Activated B cell treated with CpG ODN at 0.5 μM for 24 hours (primary cell): ENCODE measurements at regions not wholly inside any gene's neighbourhood (a gene's known extent, or its start where the extent isn't known, plus 50 kb on each side); places are given as distances from the start of the nearest gene placed in this dataset.

ENCODE experiments used
- ATAC-seq: fragments of 200-7000 bp; cut with Tn5 transposase; one replicate; pipeline ENCODE4 v1.10.0; 2021; ENCODE audit warnings: low read depth, mild to moderate bottlenecking, moderate library complexity
- CTCF ChIA-PET: fragments of 350-600 bp; sonication (Branson Sonifier 250); formaldehyde crosslinking; loops from one replicate; lab custom pipeline; 2021; ENCODE audit warnings: antibody characterized with exemption; lab: Charles Lee
- POLR2A ChIA-PET: fragments of 350-600 bp; sonication (Branson Sonifier 250); formaldehyde crosslinking; loops from one replicate; lab custom pipeline; 2021; ENCODE audit warnings: antibody characterized with exemption; lab: Charles Lee
- DNase-seq: peaks from one replicate; pipeline ENCODE4 v3.0.0; 2022
- H3K27ac Mint-ChIP-seq: one replicate; pipeline ENCODE4 v1.8.0; 2020; ENCODE audit warnings: mixed read lengths
- H3K27me3 Mint-ChIP-seq: one replicate; pipeline ENCODE4 v1.8.0; 2021; ENCODE audit warnings: mixed read lengths
- H3K36me3 Mint-ChIP-seq: one replicate; pipeline ENCODE4 v1.8.0; 2021; ENCODE audit warnings: low read depth, mixed read lengths
- H3K4me1 Mint-ChIP-seq: one replicate; pipeline ENCODE4 v1.8.0; 2021; ENCODE audit warnings: mixed read lengths
- H3K4me3 Mint-ChIP-seq: one replicate; pipeline ENCODE4 v1.8.0; 2020; ENCODE audit warnings: mild to moderate bottlenecking, mixed read lengths
- H3K9me3 Mint-ChIP-seq: one replicate; pipeline ENCODE4 v1.8.0; 2020; ENCODE audit warnings: mixed read lengths
- CTCF ChIP-seq: fragments of 200-600 bp; IDR thresholded peaks from one replicate; pipeline ENCODE4 v1.8.0; 2022; ENCODE audit warnings: antibody characterized with exemption, mild to moderate bottlenecking
- intact Hi-C: fragments of 100-400 bp; cut with micrococcal nuclease; formaldehyde crosslinking; loops from one replicate; pipeline ENCODE4 v1.15.1; 2024

DNA sequence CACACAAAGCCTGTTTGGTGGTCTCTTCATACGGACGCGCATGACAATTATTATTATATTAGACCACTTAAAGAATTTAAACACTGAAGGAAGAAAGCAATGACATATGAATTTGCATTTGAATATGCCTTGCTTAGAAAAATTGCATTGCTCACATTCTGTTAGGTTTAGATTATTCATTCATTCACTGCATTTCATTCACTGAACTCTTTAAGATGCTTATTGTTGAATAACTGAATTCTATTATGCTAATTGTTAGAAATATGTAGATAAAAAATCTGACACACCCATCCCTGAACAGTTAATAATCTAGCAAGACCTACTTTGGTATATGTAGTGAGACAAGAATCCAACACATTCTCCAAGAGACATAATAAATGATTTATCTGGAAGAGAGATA, 94.4 kb upstream of the PEX5L start:
- ChIA-PET POLR2A (no interaction called here), CTCF (no interaction called here)
- TF ChIP-seq CTCF, result no peak
- ATAC-seq (no peak), DNase-seq (no peak)
- H3K4me3 Mint-ChIP-seq, result no peak overlapping the region
- intact Hi-C loops, result no loop called here
- H3K27me3 Mint-ChIP-seq, result no peaks in the 10 kb centered on the region
- H3K4me1 Mint-ChIP-seq, result no peaks in the 10 kb centered on the region
- H3K36me3 Mint-ChIP-seq, result no peaks in the 10 kb centered on the region
- no peaks in the 10 kb centered on the region for H3K9me3 Mint-ChIP-seq
- no peak overlapping the region for H3K27ac Mint-ChIP-seq

GRCh38 chr3:180135101-180135500, 98.4 kb upstream of the PEX5L start:
- no peak for ATAC-seq
- H3K36me3 Mint-ChIP-seq, result no peaks in the 10 kb centered on the region
- TF ChIP-seq CTCF, result no peak
- ChIA-PET POLR2A (no interaction called here), CTCF (no interaction called here)
- H3K9me3 Mint-ChIP-seq, result peaks cover 3% of the 10 kb centered on the region
- H3K4me3 Mint-ChIP-seq, result no peak overlapping the region
- intact Hi-C loops, result no loop called here
- H3K27me3 Mint-ChIP-seq, result no peaks in the 10 kb centered on the region
- H3K27ac Mint-ChIP-seq, result no peak overlapping the region
- H3K4me1 Mint-ChIP-seq, result no peaks in the 10 kb centered on the region
- no peak for DNase-seq

- H3K36me3 Mint-ChIP-seq, result no peaks in the 10 kb centered on the region
- ChIA-PET POLR2A (no interaction called here), CTCF (no interaction called here)
- ATAC-seq (no peak), DNase-seq (no peak)
- no peak for TF ChIP-seq CTCF
- H3K27me3 Mint-ChIP-seq, result no peaks in the 10 kb centered on the region
- H3K4me1 Mint-ChIP-seq, result no peaks in the 10 kb centered on the region
- no peak overlapping the region for H3K27ac Mint-ChIP-seq
- no peak overlapping the region for H3K4me3 Mint-ChIP-seq
- intact Hi-C loops, result no loop called here
- peaks cover 3% of the 10 kb centered on the region for H3K9me3 Mint-ChIP-seq
These were observed 102.1 kb upstream of the PEX5L start for GRCh38 chr3:180138871-180139270.

GRCh38 chr3:180142041-180142440, 105.3 kb upstream of the PEX5L start:
- Mint-ChIP-seq H3K9me3 (peaks cover 3% of the 10 kb centered on the region), H3K4me1 (no peaks in the 10 kb centered on the region), H3K27ac (no peak overlapping the region), H3K4me3 (no peak overlapping the region), H3K36me3 (no peaks in the 10 kb centered on the region), H3K27me3 (no peaks in the 10 kb centered on the region)
- DNase-seq, result no peak
- ATAC-seq, result no peak
- TF ChIP-seq CTCF, result no peak
- CTCF ChIA-PET, result no interaction called here
- POLR2A ChIA-PET, result no interaction called here
- intact Hi-C loops, result no loop called here

GRCh38 chr3:180142472-180142871, 105.7 kb upstream of the PEX5L start:
- ChIA-PET CTCF (no interaction called here), POLR2A (no interaction called here)
- ATAC-seq (no peak), DNase-seq (no peak)
- no peaks in the 10 kb centered on the region for H3K4me1 Mint-ChIP-seq
- no peaks in the 10 kb centered on the region for H3K27me3 Mint-ChIP-seq
- no peaks in the 10 kb centered on the region for H3K36me3 Mint-ChIP-seq
- intact Hi-C loops, result no loop called here
- TF ChIP-seq CTCF, result no peak
- H3K9me3 Mint-ChIP-seq, result peaks cover 3% of the 10 kb centered on the region
- no peak overlapping the region for H3K4me3 Mint-ChIP-seq
- H3K27ac Mint-ChIP-seq, result no peak overlapping the region
